CD4-positive, alpha-beta T cell treated with Interleukin-17A for 4 hours (primary cell): ENCODE measurements at regions not wholly inside any gene's neighbourhood (a gene's known extent, or its start where the extent isn't known, plus 50 kb on each side); places are given as distances from the start of the nearest gene placed in this dataset.
"Not testable (repeated sequence)": the region's sequence is repeated elsewhere in the genome, so short reads cannot be mapped to it uniquely, and the experiment has no call there.

ENCODE experiments used
- DNase-seq: peaks from one replicate; pipeline ENCODE4 v3.0.0-alpha.2; 2020; ENCODE audit warnings: mixed read lengths

GRCh38 chr4:49154308-49155103, 168.4 kb downstream of the CWH43 start:
- DNase-seq, result not testable (repeated sequence)

- DNase-seq, result not testable (repeated sequence)
These were observed 169.2 kb downstream of the CWH43 start for GRCh38 chr4:49155270-49155669.

- not testable (repeated sequence) for DNase-seq
These were observed 170.2 kb downstream of the CWH43 start for GRCh38 chr4:49156309-49156708.

- not testable (repeated sequence) for DNase-seq
These were observed 171.6 kb downstream of the CWH43 start for GRCh38 chr4:49157630-49158029.

- DNase-seq, result not testable (repeated sequence)
These were observed 175.1 kb downstream of the CWH43 start for GRCh38 chr4:49161111-49161541.

- not testable (repeated sequence) for DNase-seq
These were observed 178.8 kb downstream of the CWH43 start for GRCh38 chr4:49164916-49165315.

GRCh38 chr4:49177847-49178246, 191.8 kb downstream of the CWH43 start:
- DNase-seq, result not testable (repeated sequence)

GRCh38 chr4:49181088-49181487, 195.0 kb downstream of the CWH43 start:
- not testable (repeated sequence) for DNase-seq

- not testable (repeated sequence) for DNase-seq
These were observed 225.5 kb downstream of the CWH43 start for GRCh38 chr4:49211396-49212194.

GRCh38 chr4:49213250-49213649, 227.2 kb downstream of the CWH43 start:
- not testable (repeated sequence) for DNase-seq

GRCh38 chr4:49213750-49214149, 227.7 kb downstream of the CWH43 start:
- not testable (repeated sequence) for DNase-seq

GRCh38 chr4:49214453-49215081, 228.5 kb downstream of the CWH43 start:
- not testable (repeated sequence) for DNase-seq

- DNase-seq, result not testable (repeated sequence)
These were observed 229.0 kb downstream of the CWH43 start for GRCh38 chr4:49215082-49215479.

GRCh38 chr4:49216606-49217005, 230.5 kb downstream of the CWH43 start:
- not testable (repeated sequence) for DNase-seq

- no peak for DNase-seq
These were observed 231.4 kb downstream of the CWH43 start for GRCh38 chr4:49217492-49217891.

- DNase-seq, result not testable (repeated sequence)
These were observed 232.0 kb downstream of the CWH43 start for GRCh38 chr4:49218094-49218493.

GRCh38 chr4:49218931-49219330, 232.9 kb downstream of the CWH43 start:
- not testable (repeated sequence) for DNase-seq

- DNase-seq, result not testable (repeated sequence)
These were observed 233.6 kb downstream of the CWH43 start for GRCh38 chr4:49219489-49220225.

- DNase-seq, result no peak
These were observed 235.1 kb downstream of the CWH43 start for GRCh38 chr4:49221209-49221608.

GRCh38 chr4:49222810-49223209, 236.7 kb downstream of the CWH43 start:
- DNase-seq, result not testable (repeated sequence)

GRCh38 chr4:49226216-49226866, 240.3 kb downstream of the CWH43 start:
- DNase-seq, result not testable (repeated sequence)

GRCh38 chr4:49227941-49228340, 241.9 kb downstream of the CWH43 start:
- DNase-seq, result not testable (repeated sequence)
